HG03139 (cell line): ENCODE measurements at regions not wholly inside any gene's neighbourhood (a gene's known extent, or its start where the extent isn't known, plus 50 kb on each side); places are given as distances from the start of the nearest gene placed in this dataset.
A peak's percentile ranks its signal among the peaks of the same experiment; 100 is the strongest.

Experiments
- ATAC-seq: cut with Tn5 transposase; IDR thresholded peaks from one replicate; pipeline ENCODE4 v1.9.1; 2021; ENCODE audit not compliant: unreplicated experiment

DNA sequence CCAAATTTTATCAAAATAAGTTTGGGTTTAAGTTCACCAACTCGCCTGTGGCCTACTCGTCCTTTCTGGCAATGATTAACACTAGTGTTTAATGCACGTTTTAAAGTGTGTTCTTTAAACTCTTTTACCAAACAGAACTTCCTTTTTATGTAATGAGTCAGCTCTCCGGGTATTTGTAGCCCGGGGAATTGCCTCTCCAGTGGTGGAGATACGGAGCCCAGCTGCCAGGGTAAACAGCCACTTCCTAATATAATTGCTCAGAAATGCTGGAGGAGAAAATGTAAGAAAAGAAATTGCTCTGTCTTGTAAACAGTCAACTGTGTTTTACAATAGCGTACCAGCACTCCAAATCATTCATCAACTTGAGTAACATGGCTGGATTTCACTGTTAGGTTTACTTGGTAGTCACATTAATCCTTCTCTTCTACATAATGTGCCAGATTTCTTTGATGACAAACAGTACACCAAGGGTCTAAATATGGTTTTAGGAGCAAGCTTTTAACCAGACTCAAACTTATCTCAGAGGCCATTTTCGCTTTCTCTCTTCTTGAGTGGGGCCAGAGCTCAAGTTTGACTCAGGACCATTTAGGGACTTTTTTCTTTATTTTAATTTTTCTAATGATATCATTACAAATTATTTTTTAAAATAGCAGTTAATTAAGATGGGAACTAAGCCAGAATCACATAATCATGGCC, 101.2 kb upstream of the SLC38A2 start:
- no peak for ATAC-seq

DNA sequence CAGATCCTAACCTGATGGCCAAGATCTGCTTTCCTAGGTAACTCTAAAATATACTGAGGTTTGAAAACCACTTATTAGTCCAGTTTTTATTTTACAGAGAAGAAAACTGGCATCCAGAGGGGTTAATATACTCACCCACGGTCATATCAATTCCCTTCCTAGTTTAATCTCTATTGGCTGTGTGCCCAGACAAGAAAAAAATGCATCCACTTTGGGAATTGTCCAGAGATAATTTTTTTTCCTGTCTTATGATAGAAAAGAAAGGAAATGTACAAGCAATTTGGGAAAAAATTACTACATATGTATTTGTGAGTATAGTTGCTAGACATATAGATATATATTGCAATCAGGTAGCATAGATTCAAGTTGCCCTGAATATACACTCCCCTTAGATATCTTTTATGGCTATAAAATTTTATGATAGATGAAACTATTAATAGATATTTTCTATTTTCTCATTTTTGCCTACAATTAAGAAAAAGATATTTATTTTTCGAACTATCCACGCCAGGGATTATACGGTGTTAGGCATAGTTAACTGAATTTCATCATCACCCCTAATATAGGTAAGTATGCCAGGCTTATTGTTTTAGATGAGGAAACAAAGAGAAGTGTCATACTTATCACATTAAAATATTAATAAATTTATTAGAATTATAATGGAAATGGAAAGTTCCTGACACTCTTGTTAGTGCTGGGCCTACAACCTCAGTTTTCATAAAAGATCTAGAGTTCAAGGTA, 100.5 kb upstream of the SLC38A2 start:
- ATAC-seq, result no peak

DNA sequence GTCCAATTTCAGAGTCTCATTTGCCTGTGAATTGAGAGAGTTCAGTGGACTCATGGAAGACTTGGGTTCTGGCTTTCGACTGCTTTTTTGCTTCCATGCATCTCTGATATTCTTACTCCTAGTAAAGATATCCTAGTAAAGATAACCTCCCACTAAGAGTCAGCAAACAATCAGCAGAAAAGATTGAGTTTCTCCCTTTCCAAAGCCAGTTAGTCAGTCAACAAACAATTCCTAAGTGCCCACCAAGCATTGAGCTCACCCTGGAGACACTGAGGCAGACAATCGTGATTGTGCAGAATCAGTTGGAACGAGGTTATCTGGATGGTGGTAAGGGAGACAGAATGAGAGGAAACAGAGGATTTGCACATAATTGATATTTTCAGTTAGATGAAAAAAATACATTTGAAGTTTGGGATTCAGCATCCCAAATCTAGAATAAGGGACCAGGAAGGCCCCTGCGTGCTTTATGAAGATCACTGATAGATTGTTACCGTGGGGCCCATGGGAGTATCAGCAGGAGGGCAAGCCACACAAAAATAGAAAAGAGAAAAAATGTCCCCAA, 99.7 kb upstream of the SLC38A2 start:
- ATAC-seq, result no peak

DNA sequence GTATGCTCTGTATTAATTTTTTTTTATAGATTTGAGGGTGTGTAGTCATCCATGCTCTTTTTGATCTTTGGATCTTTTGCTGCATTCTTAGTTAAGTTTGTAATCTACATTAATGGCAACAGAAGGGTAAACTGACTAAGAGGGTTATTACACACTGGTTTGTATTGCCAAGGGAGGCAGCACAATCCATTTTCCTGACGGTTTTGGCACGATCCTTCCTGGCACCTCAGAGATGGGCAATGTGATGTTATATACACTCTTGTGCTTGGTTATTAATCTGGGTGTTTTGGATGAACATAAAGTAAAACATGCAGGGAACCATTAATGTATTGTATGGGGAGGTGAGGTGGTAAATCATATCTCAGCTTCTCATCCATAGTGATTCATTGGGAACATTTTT, 98.8 kb upstream of the SLC38A2 start:
- no peak for ATAC-seq

DNA sequence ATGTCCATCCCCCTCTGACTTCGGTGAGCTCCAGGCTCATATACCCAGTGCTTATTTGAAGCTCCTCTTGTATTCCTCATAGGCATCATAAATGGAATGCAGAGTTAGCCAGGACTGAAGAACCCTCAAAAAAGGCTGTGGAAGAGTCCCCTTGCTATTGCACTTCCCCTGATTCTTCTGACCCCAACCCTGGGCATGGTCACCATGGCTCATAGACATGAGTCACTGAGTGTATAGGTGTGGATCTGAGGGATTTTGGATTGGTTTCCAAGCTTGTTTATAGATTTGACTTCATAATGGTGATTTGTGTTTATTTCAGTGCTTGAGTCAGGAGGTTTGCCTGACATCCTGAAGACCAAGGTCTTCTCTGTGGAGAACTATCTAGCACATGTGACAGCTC, 98.4 kb upstream of the SLC38A2 start:
- no peak for ATAC-seq

GRCh38 chr12:46470036-46470627, 97.6 kb upstream of the SLC38A2 start:
- peak; percentile 57 for ATAC-seq

DNA sequence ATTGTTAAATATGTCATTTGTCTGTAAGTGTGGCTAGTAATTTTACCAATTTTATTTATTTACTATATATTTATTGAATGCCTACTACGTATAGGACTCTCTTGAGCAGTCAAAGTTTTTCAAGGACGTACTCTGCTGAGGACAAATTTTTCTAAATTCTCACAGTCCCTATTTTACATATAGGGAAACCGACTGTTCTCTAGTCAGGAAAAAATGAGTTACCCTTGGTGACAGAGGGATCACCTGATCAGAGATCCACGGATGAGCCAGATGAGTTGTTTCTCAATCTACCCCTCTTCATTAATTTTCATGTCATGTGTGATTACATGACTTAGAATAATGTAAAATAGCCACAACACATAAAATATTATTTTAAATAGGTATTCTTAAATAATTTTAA, 96.2 kb upstream of the SLC38A2 start:
- no peak for ATAC-seq

- no peak for ATAC-seq
These were observed 95.6 kb upstream of the SLC38A2 start for GRCh38 chr12:46468160-46468559.

- ATAC-seq, result no peak
These were observed 92.7 kb upstream of the SLC38A2 start for GRCh38 chr12:46465307-46465706.

- ATAC-seq, result no peak
These were observed 92.3 kb upstream of the SLC38A2 start for GRCh38 chr12:46464863-46465262.

GRCh38 chr12:46462641-46463355, 90.2 kb upstream of the SLC38A2 start:
- no peak for ATAC-seq

DNA sequence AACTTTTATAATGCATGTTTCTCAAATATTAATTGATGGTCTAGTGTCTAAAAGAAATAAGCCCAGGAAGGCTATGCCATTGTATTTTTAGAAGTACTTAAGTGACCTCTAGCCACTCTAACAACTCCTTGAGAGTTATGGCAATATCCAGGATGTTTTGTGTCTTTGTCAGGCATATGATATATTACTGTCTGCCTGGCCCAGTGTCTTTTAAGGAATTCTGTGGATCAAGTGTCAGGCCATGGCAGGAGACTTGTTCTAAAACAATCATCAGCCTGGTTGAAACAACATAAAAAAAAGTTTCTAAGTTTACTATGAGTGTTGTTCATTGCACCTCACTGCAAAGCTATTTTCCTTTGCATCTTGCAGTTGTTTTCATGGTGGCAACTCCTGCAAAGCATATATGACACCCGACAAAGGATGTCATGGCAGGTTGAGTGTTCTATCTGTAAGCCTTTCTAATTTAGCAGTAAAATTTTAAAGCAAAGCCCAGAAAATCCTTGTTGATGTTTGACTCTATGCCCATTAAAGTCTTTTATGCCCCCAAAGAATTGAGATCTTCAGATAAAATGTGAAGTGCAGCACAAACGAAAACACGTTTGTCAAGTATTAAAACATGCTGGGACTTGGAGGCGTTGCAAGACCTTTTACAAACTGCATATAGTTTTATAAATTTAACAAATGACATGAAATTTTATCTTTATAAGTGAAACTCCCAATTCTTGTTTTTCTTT, 89.5 kb upstream of the SLC38A2 start:
- no peak for ATAC-seq

DNA sequence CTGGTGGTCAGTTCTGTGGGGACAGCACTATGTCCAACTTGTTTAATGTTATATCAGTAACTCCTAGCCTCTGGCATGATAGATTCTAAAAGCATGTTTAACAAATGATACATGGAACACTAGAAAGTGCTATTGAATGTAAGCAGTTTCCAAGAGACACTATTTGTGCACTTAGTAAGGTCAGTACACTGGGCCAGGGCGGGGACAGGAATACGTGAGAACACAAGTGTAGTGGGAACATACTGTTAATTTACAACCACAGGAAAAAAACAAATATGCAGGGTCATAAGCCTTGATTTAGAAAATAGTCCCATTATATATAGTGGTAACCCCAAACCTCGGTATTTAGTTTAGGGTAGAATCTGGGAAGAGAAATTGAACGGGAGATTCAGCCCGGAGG, 88.9 kb upstream of the SLC38A2 start:
- no peak for ATAC-seq

GRCh38 chr12:46460682-46461210, 88.2 kb upstream of the SLC38A2 start:
- ATAC-seq, result no peak

- ATAC-seq, result no peak
These were observed 87.4 kb upstream of the SLC38A2 start for GRCh38 chr12:46459861-46460545.

DNA sequence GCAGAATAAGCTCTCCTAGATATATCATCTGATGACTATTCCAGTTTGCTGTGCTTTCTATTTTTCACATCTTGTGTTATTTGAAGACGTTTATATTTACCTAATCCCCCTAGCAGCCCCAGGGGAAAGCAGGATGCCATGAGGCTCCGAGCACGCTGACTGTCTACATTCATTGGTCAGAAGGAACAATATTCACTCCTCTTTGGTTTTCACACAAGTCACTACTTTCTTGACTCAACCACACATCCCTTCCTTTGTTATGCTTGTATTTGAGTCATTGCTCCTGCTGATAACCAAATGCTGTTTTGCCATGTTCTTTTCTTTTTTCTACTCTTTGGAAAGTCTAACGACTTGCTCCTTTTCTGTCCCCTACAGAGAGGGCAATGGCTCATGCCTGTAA, 86.5 kb upstream of the SLC38A2 start:
- ATAC-seq, result no peak

GRCh38 chr12:46458500-46459102, 86.0 kb upstream of the SLC38A2 start:
- no peak for ATAC-seq

DNA sequence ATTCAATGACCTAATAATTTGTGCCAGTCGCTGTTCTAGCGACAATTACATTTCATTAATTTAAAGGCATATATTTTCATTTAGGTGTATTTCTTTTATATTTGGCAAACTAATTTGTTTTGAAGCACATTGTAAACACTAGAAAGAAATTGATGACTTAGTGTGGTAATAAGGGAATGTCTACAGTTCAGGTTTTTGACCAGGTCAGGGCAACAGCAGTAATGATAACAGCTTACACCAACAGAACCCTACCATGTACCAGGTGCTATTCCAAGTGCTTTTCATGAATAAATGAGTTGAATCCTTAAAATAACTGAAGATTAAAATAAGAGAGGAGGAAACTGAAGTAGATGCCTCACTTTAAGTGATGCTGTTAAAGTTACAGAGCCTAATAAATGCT, 85.4 kb upstream of the SLC38A2 start:
- ATAC-seq, result no peak
